NCI-H2107 treated with DMSO at 0.1 percent for 48 hours (cell line): ENCODE measurements at regions not wholly inside any gene's neighbourhood (a gene's known extent, or its start where the extent isn't known, plus 50 kb on each side); places are given as distances from the start of the nearest gene placed in this dataset.

Source experiments
- DNase-seq: peaks from one replicate; lab custom pipeline; 2025; ENCODE audit not compliant: unreplicated experiment; lab: John Stamatoyannopoulos, UW

DNA sequence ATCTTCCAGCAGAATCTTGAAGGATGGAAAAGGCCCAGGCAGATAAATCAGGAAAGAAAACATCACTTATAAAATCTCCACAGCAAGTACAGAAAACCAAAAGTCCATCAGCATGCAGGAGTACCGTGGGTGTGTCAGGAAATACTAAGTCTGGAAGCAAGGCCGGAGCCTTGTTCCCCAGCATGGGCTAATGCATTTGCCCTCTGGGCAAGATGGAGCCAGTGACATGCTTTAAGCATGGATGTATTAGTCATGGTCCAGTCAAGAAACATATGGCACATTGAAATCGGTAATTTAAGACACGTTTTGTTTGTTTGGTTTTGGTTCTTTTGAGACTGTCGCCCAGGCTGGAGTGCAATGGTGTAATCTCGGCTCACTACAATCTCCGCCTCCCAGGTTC lies 506.0 kb upstream of the JARID2 start:
- DNase-seq = no peak

GRCh38 chr6:14742171-14742570 lies 503.7 kb upstream of the JARID2 start:
- DNase-seq = no peak

DNA sequence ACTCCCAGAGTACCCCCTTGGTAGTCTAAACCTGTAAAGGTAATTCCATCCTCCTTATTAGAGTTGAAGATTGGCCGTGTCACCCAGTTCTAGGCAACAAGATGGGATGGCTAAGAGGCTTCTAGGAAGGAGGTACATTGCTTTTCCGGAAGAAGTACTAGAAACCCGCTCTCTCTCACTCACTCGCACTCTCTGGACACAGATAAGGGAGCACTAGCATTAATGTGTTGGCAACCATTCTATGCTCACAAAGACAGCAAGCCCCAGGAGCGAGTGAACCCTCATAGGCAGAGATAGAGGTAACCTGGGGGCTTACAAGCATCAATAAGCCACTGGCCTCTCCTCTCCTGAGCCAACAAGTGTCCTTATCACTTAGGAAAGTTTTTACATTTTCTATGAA lies 503.2 kb upstream of the JARID2 start:
- no peak for DNase-seq

DNA sequence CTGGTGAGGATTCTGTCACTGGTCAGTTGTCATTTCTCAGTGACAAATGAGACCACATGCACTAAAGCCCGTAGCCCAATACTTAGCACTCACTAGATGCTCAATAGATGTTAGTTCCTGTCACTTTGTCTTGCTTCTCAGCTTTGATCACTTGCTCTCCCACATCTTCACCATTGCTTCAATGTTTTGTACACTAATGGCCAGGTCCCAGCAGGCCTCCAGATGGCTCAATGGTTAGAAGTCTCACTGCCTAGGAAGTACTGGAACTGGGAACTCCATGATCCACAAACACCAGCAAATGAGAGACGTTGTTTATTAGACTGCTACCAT lies 502.8 kb upstream of the JARID2 start:
- no peak for DNase-seq

DNA sequence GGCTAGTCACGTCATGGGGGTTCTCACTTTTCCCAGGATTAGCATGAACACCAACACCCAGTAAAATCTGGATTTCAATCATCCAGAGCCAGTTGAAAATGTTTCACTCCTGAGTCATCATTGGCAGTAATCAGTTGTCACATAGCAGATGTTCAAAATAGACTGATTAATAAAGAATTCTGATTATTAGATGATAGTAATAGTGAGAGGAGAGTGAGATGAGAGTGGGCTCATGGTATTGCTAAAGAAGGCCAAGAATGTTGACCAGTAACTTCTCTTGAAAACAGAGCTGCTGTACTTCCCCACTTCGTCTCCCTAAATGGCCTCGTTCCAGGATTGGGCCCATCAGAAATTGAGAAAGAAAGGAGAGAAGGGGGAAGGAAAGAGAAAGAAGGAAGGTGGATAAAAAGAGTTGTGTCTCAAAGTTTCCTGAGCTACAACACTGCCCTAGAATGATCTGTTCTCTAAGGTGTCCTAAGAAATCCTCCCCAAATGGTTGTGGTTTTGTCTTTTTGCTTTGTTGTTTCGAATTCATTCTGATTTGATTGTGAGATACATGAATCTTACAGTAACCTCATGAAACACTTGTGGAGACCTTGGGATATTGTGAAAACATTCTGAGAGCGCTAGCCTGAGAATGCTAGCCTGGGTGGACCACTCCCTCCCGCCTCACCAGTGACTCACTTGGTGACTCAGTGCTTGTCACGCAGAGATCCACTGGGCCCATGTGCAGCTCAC lies 502.2 kb upstream of the JARID2 start:
- no peak for DNase-seq

GRCh38 chr6:14744212-14744556 lies 501.7 kb upstream of the JARID2 start:
- no peak for DNase-seq

- no peak for DNase-seq
These were observed 499.6 kb upstream of the JARID2 start for GRCh38 chr6:14746139-14746837.

DNA sequence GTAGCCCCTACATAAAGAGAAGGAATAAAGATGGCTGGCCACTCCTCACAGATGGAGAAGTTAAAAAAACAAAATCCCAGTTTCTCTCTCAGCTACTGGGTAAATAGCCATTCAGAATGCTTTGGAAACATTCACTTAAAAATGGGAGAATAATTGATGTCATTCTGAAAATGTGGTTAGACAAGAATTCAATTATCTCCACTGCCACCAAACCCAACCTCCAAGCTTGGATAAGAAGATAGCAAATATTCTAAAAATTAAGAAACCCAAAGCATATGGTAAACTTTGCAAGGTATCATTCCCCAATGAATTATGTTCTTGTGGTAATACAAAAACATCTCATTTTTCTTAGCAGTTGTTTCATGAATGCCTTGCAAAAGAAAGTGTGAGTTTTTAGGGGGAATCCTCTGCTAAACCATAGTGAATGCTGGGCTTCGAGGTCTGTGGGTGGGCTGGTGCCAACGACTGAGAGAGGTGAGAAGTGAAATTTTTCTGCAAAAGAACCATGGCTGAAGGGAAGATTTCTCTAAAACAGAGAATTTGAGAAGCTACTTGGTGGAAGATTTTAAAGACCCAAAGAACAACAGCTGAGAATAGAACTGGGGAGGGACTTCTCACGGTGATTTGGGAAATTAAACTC lies 497.9 kb upstream of the JARID2 start:
- no peak for DNase-seq

DNA sequence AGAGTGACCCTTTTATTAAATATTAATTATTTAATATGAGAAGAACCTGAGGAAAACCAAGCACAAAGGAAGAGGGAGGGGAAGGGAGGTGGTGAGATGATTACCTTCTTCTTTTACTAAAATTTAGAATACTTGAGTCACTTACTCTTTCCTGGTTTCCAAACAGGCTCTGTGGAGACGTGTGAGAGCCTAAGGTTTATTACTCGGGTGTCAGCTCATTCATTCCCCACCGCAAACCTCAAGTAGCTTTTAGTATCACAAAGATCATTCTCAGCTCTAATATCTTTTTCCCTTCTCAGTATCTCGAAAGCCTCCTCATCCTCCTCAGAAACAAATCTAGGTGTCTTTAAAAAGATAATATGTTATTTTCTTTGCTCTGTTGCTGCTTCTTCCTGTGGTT lies 497.2 kb upstream of the JARID2 start:
- peak; percentile 4 for DNase-seq

GRCh38 chr6:14750059-14750661 lies 495.7 kb upstream of the JARID2 start:
- DNase-seq = no peak

GRCh38 chr6:14751645-14752175 lies 494.2 kb upstream of the JARID2 start:
- no peak for DNase-seq

GRCh38 chr6:14754751-14755513 lies 490.9 kb upstream of the JARID2 start:
- DNase-seq = no peak

DNA sequence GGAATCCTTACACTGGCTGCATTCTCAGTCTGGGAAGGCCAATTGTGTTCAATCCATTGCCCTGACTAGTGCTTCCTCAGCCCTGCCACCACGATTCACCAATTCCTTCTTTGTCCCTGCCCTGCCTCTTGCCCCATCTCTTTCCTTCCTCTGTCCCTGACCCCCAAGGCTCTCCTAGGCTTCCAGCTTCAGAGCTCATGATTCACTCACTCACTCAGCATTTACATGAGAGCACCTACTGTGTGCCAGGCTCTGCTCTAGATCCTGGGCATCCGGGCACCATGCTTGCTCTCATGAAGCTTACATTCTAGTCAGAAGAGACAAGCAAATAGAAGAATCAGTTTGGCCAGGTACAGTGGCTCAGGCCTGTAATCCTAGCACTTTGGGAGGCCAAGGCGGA lies 489.5 kb upstream of the JARID2 start:
- no peak for DNase-seq

DNA sequence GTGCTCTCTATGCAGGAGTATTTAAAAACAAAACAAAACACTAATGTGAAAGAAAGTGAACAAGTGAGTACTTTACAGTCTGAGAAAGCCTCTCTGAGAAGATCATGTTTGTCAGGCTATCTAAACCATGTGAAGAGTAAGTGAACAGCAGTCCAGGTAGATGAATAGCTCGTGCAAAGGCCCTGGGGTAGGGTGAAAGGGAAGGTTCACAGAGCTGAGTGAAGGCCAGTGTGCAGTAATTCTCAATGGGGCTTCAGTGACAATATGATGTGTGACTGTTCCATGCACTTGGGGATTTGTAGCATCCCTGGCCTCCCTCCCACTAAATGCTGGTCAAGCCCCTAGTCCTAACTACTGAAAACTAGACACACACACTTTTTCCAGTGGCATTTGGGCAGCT lies 488.9 kb upstream of the JARID2 start:
- no peak for DNase-seq

- DNase-seq = no peak
These were observed 488.5 kb upstream of the JARID2 start for GRCh38 chr6:14757418-14757817.

- DNase-seq = peak; percentile 11
These were observed 487.3 kb upstream of the JARID2 start for GRCh38 chr6:14758421-14759081.

DNA sequence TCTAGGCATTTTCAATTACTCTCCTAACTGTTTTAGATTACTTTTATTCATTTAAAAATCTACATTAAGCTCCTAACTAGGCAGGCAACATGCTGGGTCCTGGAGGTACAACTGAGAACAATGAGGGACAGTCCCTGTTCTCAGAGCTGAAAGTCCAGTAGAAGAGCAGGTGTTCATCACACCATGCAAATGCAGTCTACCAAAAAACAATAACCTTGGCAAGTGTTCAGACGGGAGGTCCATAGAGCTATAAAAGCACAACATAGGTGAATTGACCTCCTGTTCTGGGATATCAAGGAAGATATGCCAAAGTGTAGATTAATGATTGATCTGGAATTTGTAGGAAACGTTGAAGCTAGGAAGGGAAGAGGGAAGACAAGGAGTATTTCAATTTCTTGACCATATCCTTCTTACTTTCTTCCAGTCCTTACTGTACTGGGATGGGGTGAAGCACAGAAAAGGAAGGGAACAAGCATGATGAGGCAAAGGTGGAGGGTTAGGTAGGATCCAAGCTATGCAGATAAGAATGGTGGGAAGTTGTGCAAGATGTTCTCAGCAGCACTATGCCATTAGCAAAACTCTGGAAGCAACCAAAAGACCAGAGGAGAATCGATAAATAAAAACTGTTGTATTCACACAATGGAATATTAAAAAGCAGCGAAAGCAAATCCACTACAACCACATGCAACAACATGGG lies 485.7 kb upstream of the JARID2 start:
- DNase-seq = no peak

- no peak for DNase-seq
These were observed 483.8 kb upstream of the JARID2 start for GRCh38 chr6:14762077-14762476.

GRCh38 chr6:14763139-14763538 lies 482.7 kb upstream of the JARID2 start:
- no peak for DNase-seq

- DNase-seq = no peak
These were observed 482.3 kb upstream of the JARID2 start for GRCh38 chr6:14763616-14764015.
